ENCODE measurements at regions not wholly inside any gene's neighbourhood (a gene's known extent, or its start where the extent isn't known, plus 50 kb on each side); places are given as distances from the start of the nearest gene placed in this dataset.

DNA sequence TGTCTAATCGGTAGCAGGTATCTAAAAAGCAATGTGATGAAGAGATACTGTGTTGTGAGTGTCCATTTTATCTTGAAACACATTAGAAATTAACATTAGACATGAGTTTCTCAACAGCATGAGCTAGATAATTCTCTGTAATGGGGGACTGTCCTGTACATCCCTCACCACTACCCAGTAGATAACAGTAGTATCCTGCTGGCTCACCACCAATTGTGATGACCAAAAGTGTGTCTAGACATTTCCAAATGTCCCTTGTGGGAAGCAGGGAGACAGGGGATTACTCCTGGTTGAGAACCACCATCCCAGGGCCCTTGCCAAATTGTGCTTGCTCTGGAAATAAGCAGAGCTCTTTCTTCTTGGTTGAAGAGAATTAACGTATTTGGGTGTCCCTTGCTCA is 239.3 kb downstream of the IRS1 start:
- H3K27ac ChIP-seq: no peak overlapping the region
- 76 to 86% methylated on average over 2 of the region's 2 CpGs for WGBS, 2 donors
- DNase-seq (no peak), ATAC-seq (peak in 1 of 8 donors; percentile 39)
- H3K36me3 ChIP-seq: no peaks in the 10 kb centered on the region
- no peak overlapping the region for H3K4me3 ChIP-seq
- TF ChIP-seq CTCF (IDR thresholded peaks at IDR 0.05): no peak
- no peaks in the 10 kb centered on the region for H3K4me1 ChIP-seq
- intact Hi-C loops (cut with DNase I): no loop called here
- no peaks in the 10 kb centered on the region for H3K9me3 ChIP-seq
- no peaks in the 10 kb centered on the region for H3K27me3 ChIP-seq

DNA sequence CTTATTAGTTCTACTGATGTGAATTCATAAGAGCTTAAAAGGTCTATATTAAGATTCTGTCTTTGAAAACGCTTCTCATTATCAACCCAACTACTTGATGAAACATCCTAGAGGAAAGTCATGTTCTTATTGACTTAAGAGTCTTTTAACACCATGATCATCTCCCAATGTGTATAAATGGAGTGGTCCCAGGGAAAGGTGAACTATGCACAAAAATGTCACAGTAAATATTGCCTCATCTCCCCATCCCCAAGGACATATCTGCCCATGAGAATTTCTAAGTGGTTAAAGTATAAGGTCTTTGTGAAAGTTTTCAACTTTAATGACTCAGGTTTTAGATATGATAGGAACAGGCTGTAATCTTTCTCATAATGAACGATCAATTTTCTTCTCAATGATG is 240.1 kb downstream of the IRS1 start:
- WGBS, 2 donors: 65 to 67% methylated on average over 2 of the region's 2 CpGs
- H3K9me3 ChIP-seq: no peaks in the 10 kb centered on the region
- peaks cover 0 to 6% (median 0%) of the 10 kb centered on the region in 9 donors for H3K4me1 ChIP-seq
- no peak overlapping the region for H3K27ac ChIP-seq
- H3K4me3 ChIP-seq: no peak overlapping the region
- DNase-seq (no peak), ATAC-seq (no peak)
- intact Hi-C loops (cut with DNase I): loop anchor here in 1 of 10 donors (10.0 kb wide), 1 partner anchor 235 kb away; the partner anchor contains the start of gene IRS1
- H3K36me3 ChIP-seq: no peaks in the 10 kb centered on the region
- TF ChIP-seq CTCF (IDR thresholded peaks at IDR 0.05): no peak
- no peaks in the 10 kb centered on the region for H3K27me3 ChIP-seq

GRCh38 chr2:226558418-226558817 is 241.2 kb downstream of the IRS1 start:
- H3K36me3 ChIP-seq: no peaks in the 10 kb centered on the region
- peak in 1 of 2 donors; percentile 11 for DNase-seq
- ATAC-seq: peak in 7 of 8 donors; percentile 38 to 84 (median 69)
- H3K27ac ChIP-seq: no peak overlapping the region
- H3K9me3 ChIP-seq: no peaks in the 10 kb centered on the region
- no peaks in the 10 kb centered on the region for H3K27me3 ChIP-seq
- H3K4me3 ChIP-seq: no peak overlapping the region
- 30 to 39% methylated on average over 5 of the region's 5 CpGs for WGBS, 2 donors
- H3K4me1 ChIP-seq: peaks cover 0 to 10% (median 0%) of the 10 kb centered on the region in 9 donors
- intact Hi-C loops (cut with DNase I): loop anchor here in 1 of 10 donors (10.0 kb wide), 1 partner anchor 236 kb away; the partner anchor contains the start of gene IRS1
- TF ChIP-seq CTCF (IDR thresholded peaks at IDR 0.05): peak in 1 of 9 donors; percentile 10

- Histone ChIP-seq H3K27ac (no peak overlapping the region), H3K9me3 (no peaks in the 10 kb centered on the region), H3K4me3 (no peak overlapping the region), H3K36me3 (no peaks in the 10 kb centered on the region), H3K4me1 (peaks cover 0 to 10% (median 0%) of the 10 kb centered on the region in 9 donors), H3K27me3 (no peaks in the 10 kb centered on the region)
- ATAC-seq (no peak), DNase-seq (no peak)
- 83 to 89% methylated on average over 4 of the region's 4 CpGs for WGBS, 2 donors
- TF ChIP-seq CTCF (IDR thresholded peaks at IDR 0.05): no peak
- intact Hi-C loops (cut with DNase I): loop anchor here in 1 of 10 donors (10.0 kb wide), 1 partner anchor 239 kb away; the partner anchor contains the start of gene IRS1
Measured at GRCh38 chr2:226556050-226556449, 243.6 kb downstream of the IRS1 start.
